Breast epithelium (tissue), 3 donors: ENCODE measurements at regions not wholly inside any gene's neighbourhood (a gene's known extent, or its start where the extent isn't known, plus 50 kb on each side); places are given as distances from the start of the nearest gene placed in this dataset.

ENCODE experiments used
- CTCF ChIP-seq, 3 donors: fragments of 450-650 bp; IDR thresholded peaks; one replicate each; pipeline ENCODE4 v1.5.1; 2016 to 2017; ENCODE audit warnings: antibody characterized with exemption in 3 of 3, mild to moderate bottlenecking in 3 of 3, moderate library complexity in 3 of 3
- POLR2A ChIP-seq: fragments of 450-650 bp; IDR thresholded peaks from one replicate; pipeline ENCODE4 v1.6.1; 2016; ENCODE audit warnings: antibody characterized with exemption, mild to moderate bottlenecking, moderate library complexity
- POLR2AphosphoS5 ChIP-seq, 3 donors: sonication (generic); formaldehyde crosslinking; IDR thresholded peaks; one replicate each; pipeline ENCODE4 v1.6.1; 2017; ENCODE audit warnings: antibody characterized with exemption in 3 of 3

- TF ChIP-seq CTCF (IDR thresholded peaks at IDR 0.05) = no peak
- no peak for TF ChIP-seq POLR2AphosphoS5 (IDR thresholded peaks at IDR 0.05)
- no peak for TF ChIP-seq POLR2A
Observed at GRCh38 chr2:215190588-215190987, 52.2 kb upstream of the ABCA12 start.
